ENCODE measurements at regions not wholly inside any gene's neighbourhood (a gene's known extent, or its start where the extent isn't known, plus 50 kb on each side); places are given as distances from the start of the nearest gene placed in this dataset.

- TF ChIP-seq CTCF (conservative IDR thresholded peaks at IDR 0.05 in 1 of 2, IDR thresholded peaks at IDR 0.05 in 1 of 2; ENCODE audit: low read depth in 1 of 2, low read length in 2 of 2) (no peak), EZH2 (IDR thresholded peaks at IDR 0.05; ENCODE audit: low read length, missing control alignments) (no peak)
Measured at GRCh38 chr2:48259811-48260210, 54.7 kb upstream of the FOXN2 start.
